ENCODE measurements at regions not wholly inside any gene's neighbourhood (a gene's known extent, or its start where the extent isn't known, plus 50 kb on each side); places are given as distances from the start of the nearest gene placed in this dataset.

DNA sequence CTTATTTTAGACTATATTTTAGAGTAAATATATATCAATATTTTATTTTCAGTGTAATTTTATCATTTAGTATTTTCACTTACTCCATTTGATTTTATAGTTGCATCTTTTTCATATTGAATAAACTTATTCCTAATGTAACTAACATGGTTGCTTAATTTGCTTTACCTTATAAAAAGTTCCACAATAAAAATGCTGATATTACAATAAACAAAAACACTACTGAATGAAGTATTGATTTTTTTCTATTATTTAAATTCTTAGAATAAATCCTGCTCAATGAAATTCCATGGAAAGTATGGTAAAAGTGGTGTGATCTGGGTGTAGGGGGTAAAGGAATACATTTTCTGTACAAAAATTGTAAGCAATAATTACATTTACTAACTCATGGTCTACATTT lies 2074.9 kb upstream of the C9orf72 start:
- FAIRE-seq: no peak

DNA sequence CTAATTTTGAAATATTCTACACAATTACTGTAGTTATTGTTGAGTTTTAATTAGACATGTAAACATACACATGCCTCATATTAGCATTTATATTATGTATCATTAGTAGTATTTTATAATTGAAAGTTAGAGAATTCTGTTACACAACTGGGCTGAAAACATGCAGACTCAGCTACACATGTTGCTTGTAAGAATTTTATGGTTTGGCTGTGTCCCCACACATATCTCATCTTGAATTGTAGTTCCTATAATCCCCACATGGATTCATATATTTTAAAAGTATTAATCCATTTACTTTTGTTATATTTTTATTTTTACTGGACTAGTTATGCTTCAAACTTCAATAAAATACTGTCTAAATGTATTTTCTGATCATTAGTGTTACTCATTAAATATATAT lies 2075.3 kb upstream of the C9orf72 start:
- FAIRE-seq: peak; percentile 70

DNA sequence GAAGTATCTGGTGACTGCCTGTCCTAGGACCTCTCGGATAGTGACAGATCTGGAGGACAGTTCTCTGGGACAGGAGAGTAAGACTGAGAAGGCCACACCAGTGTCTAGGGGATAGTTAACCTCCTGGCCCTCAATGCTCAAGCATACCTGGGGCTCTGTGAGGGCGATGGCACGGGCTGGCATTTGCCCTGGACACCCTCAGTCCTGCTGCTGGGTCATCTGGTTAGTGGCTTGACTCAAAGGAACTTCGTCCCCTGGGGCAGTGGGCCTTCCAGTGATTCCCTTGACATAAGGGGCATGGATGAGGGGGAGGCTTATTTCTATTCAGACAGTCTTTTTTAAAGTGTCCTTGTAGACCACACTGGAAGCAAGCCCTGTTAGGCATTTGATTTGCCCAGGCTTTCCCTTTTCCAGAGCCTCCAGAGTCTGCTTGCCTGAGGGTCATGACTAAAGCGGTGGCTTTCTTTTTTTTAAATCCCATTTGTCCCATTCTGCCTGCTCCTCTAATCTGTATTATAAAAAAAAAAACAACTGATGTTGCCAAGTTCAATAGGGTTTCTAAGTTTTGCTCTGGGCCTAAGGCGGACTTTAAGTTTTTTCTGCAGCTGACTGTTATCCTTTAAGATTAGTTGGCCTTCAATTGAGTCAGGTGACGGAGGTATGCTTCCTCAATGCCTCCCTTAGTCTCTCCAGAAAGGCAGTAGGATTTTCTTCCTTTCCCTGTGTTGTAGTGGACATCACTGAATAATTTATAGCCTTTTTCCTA lies 2083.5 kb upstream of the C9orf72 start:
- FAIRE-seq: no peak

DNA sequence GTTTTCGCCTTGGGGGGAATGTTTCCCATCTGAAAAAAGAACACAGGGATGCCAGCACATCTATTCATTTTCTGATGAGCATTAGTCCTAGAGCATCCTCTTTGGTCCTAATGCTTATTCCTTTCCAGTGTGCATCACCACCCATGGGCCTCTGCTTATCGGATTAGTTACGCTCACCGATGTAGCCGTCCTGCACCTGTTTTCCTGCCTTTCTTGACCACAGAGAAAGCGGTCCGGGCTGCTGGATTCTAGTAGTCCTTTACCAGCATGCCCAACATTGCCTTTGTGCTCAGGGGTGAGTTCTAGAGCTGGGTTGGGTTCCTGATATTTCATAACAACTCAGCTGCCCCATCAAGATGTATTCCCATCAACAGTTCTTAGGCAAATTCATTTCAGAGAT lies 2084.5 kb upstream of the C9orf72 start:
- no peak for FAIRE-seq

DNA sequence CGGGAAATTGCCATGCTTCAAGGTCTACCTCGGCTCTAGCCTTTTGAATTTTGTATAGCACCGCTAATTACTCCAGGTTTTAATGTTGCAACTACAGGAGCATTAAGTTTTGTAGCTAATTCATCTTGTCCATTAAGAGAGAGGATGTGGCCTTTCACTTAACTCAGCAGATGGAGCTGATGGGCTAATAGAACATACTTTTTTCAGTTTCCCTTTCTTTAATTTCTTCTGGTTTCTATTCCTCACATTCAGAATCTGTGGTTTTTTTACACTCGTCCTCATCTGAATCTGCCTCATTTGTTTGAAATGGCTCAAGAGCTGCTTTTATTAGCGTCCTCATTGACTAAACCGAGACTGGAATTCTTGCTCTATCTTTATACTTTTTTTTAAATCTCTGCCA lies 2085.7 kb upstream of the C9orf72 start:
- FAIRE-seq: no peak

DNA sequence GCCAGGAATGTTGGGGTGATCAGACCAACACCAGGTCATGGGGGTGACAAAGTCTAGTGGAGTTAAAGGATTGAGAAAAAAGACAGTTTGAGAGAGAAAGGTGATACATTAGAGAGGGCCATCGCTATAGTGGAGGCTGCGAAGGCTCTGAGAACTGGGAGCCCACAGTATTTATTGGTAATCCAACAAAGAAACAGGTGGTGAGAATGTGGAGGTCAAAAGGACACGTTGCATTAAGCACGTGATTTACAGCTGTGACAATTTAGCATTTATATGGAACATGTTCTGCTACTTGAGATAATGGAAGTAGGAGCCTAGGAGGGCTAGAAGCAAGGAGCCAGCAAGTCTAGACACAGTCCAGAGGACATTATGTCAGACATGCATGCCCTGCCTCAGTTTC lies 2086.5 kb upstream of the C9orf72 start:
- no peak for FAIRE-seq

DNA sequence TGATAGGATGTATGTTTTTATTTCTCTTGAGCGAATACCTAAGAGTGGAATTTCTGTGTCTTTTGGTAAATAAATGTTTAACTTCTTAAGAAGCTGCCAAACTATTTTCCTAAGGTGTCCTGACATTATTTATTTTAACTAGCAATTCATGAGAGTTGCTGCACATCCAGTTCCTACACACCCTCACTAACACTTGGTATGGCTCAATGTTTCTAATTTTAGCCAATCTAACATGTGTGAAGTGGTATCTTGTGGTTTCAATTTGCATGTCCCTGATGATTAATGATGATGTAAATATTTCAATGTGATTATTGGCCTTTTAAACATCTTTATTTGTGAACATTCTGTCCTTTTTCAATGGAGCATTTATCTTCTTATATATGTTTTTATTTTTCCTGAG lies 2095.5 kb upstream of the C9orf72 start:
- no peak for FAIRE-seq

DNA sequence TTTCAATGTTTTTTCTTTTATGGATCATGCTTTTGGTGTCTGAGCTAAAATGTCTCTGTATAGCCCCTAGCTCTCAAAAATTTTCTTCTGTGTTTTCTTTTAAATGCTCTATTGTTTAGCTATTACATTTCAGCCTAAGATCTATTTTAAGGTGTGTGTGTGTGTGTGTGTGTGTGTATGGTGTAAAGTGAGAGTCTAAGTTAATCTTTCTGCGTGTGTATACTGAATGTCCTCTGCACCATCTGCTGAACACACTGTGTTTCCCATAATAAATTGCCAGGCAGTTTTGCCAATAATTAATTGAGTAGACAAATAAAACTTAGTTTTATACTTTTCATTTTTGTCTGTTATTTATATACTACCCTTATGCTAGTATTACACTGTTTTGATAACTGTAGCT lies 2096.3 kb upstream of the C9orf72 start:
- no peak for FAIRE-seq

DNA sequence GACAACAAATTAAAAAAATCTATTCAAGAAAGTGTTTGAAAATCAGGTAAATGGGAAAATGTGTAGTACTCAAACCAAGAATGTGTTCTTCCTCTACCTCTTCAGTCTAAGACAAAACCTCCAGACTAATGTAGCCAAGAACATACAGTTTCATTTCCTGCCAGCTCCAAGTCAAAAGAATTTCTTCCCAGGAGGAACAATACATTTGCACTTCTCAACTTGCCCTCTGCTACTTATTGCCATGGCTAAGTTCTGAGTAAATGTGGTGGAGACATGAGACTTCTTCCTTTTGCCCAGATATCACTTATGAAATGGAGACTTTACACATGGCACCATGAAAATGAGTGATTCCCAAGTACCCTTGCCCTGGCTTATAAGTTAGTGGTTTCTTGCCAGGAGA lies 2112.2 kb upstream of the C9orf72 start:
- no peak for FAIRE-seq

DNA sequence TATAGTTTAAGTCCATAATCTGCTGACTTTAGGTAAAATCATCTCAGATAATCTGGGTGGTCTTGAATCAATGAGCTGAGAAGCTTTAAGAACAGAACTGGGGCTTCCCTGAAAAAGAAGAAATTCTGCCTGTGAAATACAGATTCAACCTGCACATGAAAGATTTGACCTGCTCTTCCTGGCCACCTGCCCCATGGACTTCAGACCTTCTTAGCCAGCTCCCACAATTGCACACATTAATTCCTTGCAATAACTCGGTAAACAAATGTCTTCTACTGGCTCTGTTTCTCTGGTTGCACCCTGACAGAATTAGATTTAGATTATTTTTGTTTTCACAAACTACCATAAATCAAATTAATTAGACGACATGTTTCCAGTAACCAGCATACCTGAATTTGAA lies 2117.9 kb upstream of the C9orf72 start:
- no peak for FAIRE-seq

DNA sequence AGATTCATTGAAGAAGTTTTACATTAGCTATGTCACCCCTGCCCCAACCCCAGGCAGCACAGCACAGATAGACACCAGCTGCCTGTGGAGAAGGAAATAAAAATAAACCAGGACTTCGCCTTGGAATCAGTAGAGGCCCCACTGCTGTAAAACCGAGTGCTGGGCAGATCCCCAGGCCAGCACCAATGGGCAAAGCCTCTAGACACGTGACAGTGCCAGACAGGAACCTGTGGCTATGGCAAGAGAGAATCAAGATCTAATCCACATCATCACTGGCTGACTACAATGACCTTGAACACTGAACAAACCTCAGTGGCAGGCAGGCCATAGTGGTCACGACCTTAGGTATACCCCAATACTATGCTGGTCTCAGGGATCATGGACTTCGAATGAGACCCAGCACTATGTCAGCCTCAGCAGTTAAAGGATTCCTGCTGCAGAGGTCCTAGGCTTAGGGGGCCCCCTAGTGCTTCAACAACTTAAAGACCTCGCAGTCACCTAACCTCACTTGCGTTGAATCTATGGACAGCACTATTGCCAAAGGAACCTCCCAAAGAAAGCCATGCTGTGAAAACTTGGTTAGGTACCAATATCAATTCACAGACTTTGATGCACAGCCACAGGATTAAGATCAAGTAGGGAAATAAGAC lies 2118.6 kb upstream of the C9orf72 start:
- FAIRE-seq: no peak

DNA sequence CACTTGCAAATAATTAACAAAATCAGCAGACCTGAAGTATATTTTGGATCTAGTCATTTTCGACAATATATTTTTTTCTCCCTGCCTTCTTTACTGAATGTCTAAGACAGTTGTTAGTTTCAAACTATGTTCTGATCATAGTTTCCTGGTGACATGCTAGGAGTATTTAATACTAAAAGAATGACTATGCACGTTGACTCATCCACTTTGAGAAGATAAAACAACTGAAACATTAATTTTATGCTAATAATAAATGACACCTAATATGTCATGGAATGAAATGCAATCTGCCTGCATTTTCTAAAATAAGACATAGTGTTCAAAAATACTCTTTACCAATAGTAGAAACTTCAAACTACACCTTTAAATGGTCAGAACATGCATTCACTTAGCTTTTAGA lies 2123.7 kb upstream of the C9orf72 start:
- FAIRE-seq: no peak

DNA sequence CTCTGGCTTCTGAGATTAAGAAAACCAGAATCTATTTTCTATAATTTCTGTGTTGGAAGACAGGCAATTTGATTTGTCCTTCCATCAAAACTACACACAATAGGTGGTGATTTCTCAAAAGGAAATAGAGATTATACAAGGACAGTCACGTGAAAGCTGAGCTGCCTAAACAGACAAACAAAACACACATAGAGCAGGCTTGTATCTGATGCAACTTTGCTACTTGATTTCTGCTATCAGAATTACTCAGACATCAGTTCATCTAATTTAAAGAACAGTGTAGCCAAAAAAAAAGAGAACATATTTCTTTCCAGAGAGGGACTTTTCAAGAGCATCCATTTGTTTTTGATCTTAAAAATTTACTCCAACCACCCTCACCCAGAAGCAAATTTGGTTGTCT lies 2128.3 kb upstream of the C9orf72 start:
- no peak for FAIRE-seq

DNA sequence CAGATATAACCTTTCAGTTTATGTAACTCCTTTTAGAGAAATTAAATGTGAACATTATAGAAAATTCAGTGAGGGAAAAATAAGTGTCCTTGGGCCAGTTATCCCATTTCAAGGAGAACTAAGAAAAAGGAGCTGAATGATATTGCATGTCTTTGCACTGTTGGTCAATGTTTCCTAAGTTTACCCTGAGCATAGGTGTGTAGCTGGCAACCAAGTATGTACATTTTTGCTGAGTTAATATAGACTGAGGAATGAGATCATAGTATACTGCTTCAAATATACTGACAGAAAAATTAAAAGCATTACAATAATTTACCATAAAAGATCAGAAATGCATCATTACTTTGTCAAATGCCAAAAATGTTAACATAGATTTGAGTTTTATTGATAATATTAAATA lies 2128.7 kb upstream of the C9orf72 start:
- no peak for FAIRE-seq

DNA sequence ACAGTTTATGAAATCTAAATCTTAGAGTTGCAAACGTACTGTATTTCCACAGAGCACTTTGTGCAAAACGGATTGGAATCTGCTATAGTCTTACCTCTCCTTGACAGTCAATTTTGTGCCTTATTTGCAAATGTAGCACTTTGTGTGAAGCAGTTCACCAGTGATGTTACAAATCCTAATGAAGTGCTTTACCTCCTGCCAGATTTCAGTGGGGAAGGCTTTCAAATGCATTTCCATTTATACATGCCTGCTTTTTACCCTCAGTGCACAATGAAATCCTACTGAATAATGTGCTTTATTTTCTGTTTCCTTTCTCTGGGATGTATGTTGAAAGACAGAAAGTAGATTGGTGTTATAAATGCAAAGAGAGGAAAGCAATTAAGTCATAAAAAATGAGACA lies 2141.6 kb upstream of the C9orf72 start:
- FAIRE-seq: no peak

DNA sequence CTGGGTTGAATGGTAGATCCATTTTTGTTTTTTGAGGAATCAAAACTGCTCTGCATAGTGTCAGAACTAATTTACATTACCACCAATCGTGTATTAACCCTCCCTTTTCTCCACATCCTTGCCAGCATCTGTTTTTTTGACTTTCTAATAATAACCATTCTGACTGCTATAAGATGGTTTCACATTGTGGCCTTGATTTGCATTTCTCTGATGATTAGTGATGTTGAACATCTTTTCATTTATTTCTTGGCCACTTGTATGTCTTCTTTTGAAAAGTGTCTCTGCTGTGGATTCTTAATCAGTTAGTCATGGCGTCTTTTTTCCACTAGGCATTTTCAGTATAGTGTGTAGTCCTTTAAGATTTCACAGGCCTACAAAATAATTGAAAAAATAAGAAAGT lies 2144.3 kb upstream of the C9orf72 start:
- no peak for FAIRE-seq

DNA sequence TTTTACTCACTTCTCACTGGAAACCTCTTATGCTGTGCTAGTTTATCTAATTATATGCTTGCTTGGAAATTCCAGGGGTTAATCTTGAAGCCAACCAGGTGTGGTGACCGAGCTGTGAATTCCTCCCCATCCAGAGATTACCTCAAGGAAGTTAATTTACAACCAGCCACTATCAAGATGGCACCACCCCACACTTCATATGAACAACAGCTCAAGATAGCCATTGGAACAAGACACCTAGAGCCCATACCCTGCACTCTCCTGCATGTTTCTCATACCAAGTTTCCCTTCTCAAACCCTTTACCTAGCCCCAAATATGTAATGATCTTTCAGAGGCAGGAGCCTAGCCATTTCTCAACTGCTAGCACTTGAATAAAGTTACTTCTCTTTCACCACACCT lies 2156.9 kb upstream of the C9orf72 start:
- FAIRE-seq: no peak

DNA sequence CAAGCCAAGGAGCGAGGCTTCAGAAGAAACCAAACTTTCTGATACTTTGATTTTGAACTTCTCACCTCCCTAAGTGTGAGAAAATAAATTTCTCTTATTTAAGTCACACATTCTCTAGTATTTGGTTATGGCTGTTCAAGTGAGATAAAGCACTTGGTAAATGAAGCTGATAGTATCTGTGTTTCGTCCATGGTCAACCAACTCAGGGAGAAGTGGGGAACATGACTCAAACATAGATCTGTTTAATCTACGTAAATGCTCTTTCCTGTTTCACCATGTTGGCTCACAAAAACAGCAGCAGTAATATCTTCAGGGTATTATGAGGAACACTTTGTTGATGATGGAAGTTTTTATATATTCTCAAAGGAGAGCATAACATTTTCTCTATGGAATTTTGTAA lies 2167.2 kb upstream of the C9orf72 start:
- no peak for FAIRE-seq

DNA sequence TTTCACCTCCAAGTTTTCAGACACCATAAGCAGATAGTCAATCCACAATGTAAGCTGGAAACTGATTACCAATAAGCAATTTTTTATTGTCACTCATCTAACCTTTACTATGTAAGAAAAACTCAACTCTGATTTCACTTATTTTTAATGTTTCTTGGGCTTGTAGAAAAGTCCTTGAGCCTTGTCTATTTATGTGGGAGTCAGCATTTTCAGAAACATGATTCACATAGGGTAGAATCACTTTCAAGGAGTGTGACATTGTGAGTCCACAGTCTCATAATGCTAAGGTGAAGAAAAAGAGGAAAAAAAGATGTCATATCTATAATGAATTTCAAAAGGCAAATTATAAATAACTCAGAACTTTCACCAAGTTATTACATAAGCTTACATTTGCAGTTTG lies 2167.9 kb upstream of the C9orf72 start:
- no peak for FAIRE-seq

DNA sequence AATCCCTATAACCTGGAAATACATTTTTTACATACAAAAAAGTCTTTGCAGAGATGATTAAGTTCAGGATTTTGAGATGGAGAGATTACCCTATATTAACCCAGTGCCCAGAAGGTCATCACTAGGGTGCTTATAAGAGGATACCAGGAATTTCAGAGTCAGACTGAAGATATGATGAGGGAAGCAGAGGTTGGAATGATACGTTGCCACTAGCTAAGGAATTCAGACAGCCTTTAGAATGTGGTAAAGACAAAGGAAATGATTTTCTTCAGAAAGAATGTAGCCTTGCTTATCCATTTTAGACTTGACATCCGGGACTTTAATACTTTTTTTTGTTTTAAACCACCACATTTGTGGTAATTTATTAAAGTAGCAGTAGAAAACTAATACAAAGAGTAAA lies 2176.8 kb upstream of the C9orf72 start:
- no peak for FAIRE-seq

DNA sequence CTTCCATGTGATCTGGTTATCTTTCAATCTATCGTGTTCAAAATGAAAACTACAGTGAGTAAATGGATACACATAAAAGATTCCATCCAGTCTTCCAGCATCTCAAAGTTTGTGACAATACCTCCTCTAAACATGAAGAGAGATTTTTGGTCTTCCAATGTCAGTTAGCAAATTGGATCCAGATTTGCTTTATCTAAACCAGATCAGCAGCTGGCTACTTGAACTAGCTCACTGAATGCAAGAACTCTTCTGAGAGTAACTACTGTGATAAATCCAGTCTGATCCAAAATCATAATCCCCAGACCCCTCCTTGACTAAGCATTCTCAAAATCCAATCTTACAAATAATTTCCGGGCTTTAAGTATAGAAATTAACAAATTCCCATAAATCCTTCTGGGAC lies 2177.9 kb upstream of the C9orf72 start:
- no peak for FAIRE-seq

DNA sequence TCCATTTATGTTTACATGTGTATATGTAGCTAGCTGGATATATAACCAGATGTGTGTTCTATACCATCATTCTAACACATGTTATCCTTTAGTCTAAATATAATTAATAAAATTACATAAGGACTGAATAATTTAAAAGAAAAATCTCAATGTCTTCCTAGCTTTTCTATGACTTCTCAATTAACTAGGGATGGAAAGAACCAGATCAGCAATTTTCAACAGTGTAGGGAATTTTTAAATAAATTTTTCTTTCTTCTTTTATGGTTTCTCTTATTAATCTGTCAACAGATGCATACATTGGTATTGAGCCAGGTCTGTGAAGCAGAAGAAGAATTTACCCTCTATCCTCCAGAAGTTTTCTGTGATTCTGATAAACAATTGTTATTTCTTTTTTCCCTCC lies 2180.4 kb upstream of the C9orf72 start:
- no peak for FAIRE-seq

DNA sequence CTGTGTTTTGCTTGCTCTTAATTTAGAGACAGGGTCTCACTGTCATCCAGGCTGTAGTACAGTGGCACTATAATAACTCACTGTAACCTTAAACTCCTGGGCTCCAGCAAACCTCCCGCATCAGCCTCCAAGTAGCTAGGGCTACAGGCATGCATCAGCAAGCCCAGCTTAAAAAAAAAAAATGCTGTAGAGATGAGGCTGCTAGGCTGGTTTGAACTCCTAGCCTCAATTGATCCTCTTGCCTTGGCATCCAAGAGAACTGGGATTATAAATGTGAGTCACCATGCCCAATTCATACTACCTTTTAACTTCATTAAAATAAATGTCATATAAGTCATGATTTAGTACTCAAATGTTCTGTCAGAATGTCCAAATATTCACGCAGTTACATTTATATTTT lies 2195.7 kb upstream of the C9orf72 start:
- FAIRE-seq: no peak

DNA sequence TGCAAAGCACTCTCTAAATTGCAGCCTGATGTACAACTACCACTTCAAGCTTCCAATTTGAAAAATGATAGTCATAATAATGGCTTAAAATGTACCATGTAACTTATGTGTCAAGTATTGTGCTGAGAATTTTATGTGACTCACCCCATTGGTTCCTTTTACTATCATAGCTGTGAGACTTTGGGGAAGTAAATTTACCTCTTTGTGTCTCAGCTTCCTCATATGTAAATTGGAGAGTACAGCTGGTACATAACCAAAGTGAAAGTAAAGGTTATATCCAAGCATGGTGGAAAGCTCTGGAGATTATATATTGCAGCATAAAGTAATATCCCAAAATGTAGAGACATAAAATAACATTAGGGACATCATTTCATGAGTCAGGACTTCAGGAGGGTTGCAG lies 2200.4 kb upstream of the C9orf72 start:
- no peak for FAIRE-seq

DNA sequence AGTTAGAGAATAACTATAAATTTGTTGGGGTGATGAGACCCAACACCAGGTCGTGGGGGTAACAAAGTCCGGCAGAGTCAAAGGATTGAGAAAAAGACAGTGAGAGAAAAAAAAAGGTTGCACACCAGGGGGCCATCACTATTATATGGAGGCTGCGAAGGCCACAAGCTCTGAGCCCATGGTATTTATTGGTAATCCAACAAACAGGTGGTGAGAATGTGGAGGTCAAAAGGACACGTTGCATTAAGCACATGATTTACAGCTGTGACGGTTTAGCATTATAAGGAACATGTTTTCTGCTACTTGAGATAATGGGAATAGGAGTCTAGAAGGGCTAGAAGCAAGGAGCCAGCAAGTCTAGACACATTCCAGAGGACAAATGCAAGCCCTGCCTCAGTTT lies 2202.2 kb upstream of the C9orf72 start:
- FAIRE-seq: no peak
